ENCODE measurements at regions not wholly inside any gene's neighbourhood (a gene's known extent, or its start where the extent isn't known, plus 50 kb on each side); places are given as distances from the start of the nearest gene placed in this dataset.

DNA sequence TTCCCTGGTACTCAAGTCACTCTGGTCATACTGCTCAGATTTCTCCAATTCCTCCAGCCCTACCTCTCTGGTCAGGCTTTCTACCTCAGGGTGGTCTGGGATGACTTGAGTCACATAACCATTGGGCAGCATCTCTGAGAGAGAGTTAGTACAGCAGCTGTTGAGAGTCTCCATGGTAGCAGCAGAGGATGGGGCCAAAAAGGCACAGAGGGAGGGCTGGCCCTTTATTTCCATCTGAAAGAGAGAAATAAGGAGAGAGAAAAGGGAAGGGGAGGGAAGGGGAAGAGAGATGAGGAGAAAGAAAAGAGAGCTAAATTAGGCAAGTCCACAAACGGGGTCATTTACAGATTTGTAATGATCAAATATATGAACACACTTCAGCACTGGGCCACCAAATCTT, 149.1 kb upstream of the ARHGEF9 start:
- TF ChIP-seq EZH2phosphoT487 (IDR thresholded peaks at IDR 0.05; ENCODE audit: insufficient read depth, low read depth) = no peak
- TF ChIP-seq EZH2 (IDR thresholded peaks at IDR 0.05; ENCODE audit: insufficient read depth, poor library complexity, severe bottlenecking) = no peak

All from GM23248 (cell line).